Heart right ventricle (tissue), 16 donors: ENCODE measurements at regions not wholly inside any gene's neighbourhood (a gene's known extent, or its start where the extent isn't known, plus 50 kb on each side); places are given as distances from the start of the nearest gene placed in this dataset.

ENCODE experiments used
- ATAC-seq, 8 donors: fragments of 200-7000 bp; cut with Tn5 transposase; one replicate each; pipeline ENCODE4 v1.9.1; 2020; ENCODE audit warnings: mild to moderate bottlenecking in 8 of 8, moderate library complexity in 8 of 8, moderate number of reproducible peaks in 1 of 8
- DNase-seq, 2 donors: peaks; one replicate each; pipeline ENCODE4 v3.0.0-alpha.2; 2020
- H3K27ac ChIP-seq, 10 donors: fragments of 200-600 bp; sonication (generic) in 2 of 10; one replicate each; pipeline versions ENCODE4 v1.5.0 to v1.8.0; 2020 to 2022; ENCODE audit warnings: mild to moderate bottlenecking in 3 of 10
- H3K27me3 ChIP-seq, 7 donors: fragments of 200-600 bp; one replicate each; pipeline ENCODE4 v1.8.0; 2021 to 2022; ENCODE audit warnings: mild to moderate bottlenecking in 2 of 7
- H3K36me3 ChIP-seq, 9 donors: fragments of 200-600 bp; sonication (generic) in 1 of 9; one replicate each; pipeline versions ENCODE4 v1.5.0 to v1.8.0; 2020 to 2022; ENCODE audit warnings: mild to moderate bottlenecking in 2 of 9
- H3K4me1 ChIP-seq, 9 donors: fragments of 200-600 bp; sonication (generic) in 1 of 9; one replicate each; pipeline versions ENCODE4 v1.5.0 to v1.8.0; 2020 to 2022; ENCODE audit warnings: mild to moderate bottlenecking in 4 of 9
- H3K4me3 ChIP-seq, 10 donors: fragments of 200-600 bp; sonication (generic) in 2 of 10; one replicate each; pipeline versions ENCODE4 v1.5.0 to v1.8.0; 2020 to 2022; ENCODE audit warnings: mild to moderate bottlenecking in 7 of 10, moderate library complexity in 2 of 10
- H3K9me3 ChIP-seq, 11 donors: fragments of 200-600 bp in 10 of 11; sonication (generic) in 2 of 11; one replicate each; pipeline versions ENCODE4 v1.5.0 to v1.8.0; 2013 to 2022; ENCODE audit warnings: mild to moderate bottlenecking in 2 of 11, control low read depth in 1 of 11, moderate library complexity in 1 of 11
- CTCF ChIP-seq, 9 donors: fragments of 200-600 bp; sonication (generic) in 2 of 9; IDR thresholded peaks; one replicate each; pipeline versions ENCODE4 v1.5.0 to v1.8.0; 2021 to 2022; ENCODE audit warnings: antibody characterized with exemption in 9 of 9, mild to moderate bottlenecking in 5 of 9, moderate library complexity in 1 of 9
- WGBS, 2 donors: extraction: QIAGEN DNeasy Blood & Tissue Kit; methylation state at CpG; one replicate each; pipeline ENCODE4 v1.1.7; 2013; ENCODE audit warnings: inconsistent platforms in 1 of 2; 5-methylcytosine and 5-hydroxymethylcytosine counted together
- intact Hi-C, 10 donors: fragments of 100-400 bp; cut with DNase I; formaldehyde crosslinking; loops; one replicate each; pipeline versions ENCODE4 v1.11.1 to v1.14.2; 2022
- donor health status: Arrhythmogenic right ventricular cardiomyopathy.
- donor health status: ischemic (EF 13 %, LVEDD 7.1; RV severe dilation, severe dysfunction).
- donor health status: healthy with polysubstance abuse.
- donor health status: DM: no; HTN: yes; CAD: no.
- donor health status: DM: no; HTN: no; CAD: no.
- donor health status: ischemic (EF 25% LVEDD 6.9; RV normal size, moderate dysfunction).
- donor health status: ischemic (EF 25% LVEDD 5.7; RV mildly dilated, moderate dysfunction).
- donor health status: healthy.
- donor health status: DM: yes; HTN: yes; CAD: no.
- donor health status: Ischemic cardiomyopathy.
- donor health status: ischemic (EF 35%, LVEDD 5.7; RV mildly dilated, moderate dysfunction).
- donor health status: nonischemic (EF 11% LVEDD 7.7; RV severe dilation, severe dysfunction).
- donor health status: DM: yes; HTN: yes; CAD: no.
- donor health status: PGD.
- donor health status: ischemic (EF 29% LVEDD 5.4; RV normal size, mild dysfunction).
- donor health status: nonischemic (EF 23%, LVEDD 6.1; RV moderate dilation, normal function).

- intact Hi-C loops, result loop anchor here in 1 of 10 donors (5.0 kb wide), 1 partner anchor 1516 kb away; the partner anchor contains the start of gene SLC49A4
- Histone ChIP-seq H3K4me1 (peaks cover 0 to 4% (median 0%) of the 10 kb centered on the region in 9 donors), H3K9me3 (no peaks in the 10 kb centered on the region), H3K36me3 (no peaks in the 10 kb centered on the region), H3K27ac (no peak overlapping the region), H3K4me3 (no peak overlapping the region), H3K27me3 (no peaks in the 10 kb centered on the region)
- WGBS, 2 donors, result 96% methylated on average over 3 of the region's 3 CpGs
- TF ChIP-seq CTCF (IDR thresholded peaks at IDR 0.05), result no peak
- ATAC-seq (no peak), DNase-seq (no peak)
These were observed 321.7 kb upstream of the ROPN1 start for GRCh38 chr3:124313621-124314020.

GRCh38 chr3:124315215-124316033, 323.5 kb upstream of the ROPN1 start:
- no peak for DNase-seq
- TF ChIP-seq CTCF (IDR thresholded peaks at IDR 0.05), result no peak
- intact Hi-C loops, result no loop called here
- WGBS, 2 donors, result 83% methylated on average over 9 of the region's 9 CpGs
- no peaks in the 10 kb centered on the region for H3K36me3 ChIP-seq
- no peaks in the 10 kb centered on the region for H3K9me3 ChIP-seq
- H3K27ac ChIP-seq, result no peak overlapping the region
- ATAC-seq, result peak in 1 of 8 donors; percentile 22
- H3K4me3 ChIP-seq, result no peak overlapping the region
- no peaks in the 10 kb centered on the region for H3K27me3 ChIP-seq
- peaks cover 0 to 4% (median 0%) of the 10 kb centered on the region in 9 donors for H3K4me1 ChIP-seq

DNA sequence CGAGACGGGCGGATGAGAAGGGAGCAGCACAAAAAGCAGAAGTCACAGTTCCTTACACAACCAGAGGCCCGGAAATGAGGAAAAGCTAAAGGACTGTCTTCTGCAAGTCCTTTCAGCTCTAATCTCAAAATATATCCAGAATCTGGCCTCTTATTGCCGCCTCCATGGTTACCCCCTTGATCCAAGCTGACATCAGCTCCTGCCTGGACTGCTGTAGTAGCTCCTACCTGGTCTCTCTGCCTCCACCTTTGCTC, 324.0 kb upstream of the ROPN1 start:
- Histone ChIP-seq H3K36me3 (no peaks in the 10 kb centered on the region), H3K27me3 (no peaks in the 10 kb centered on the region), H3K27ac (no peak overlapping the region), H3K9me3 (no peaks in the 10 kb centered on the region), H3K4me3 (no peak overlapping the region), H3K4me1 (peaks cover 0 to 4% (median 0%) of the 10 kb centered on the region in 9 donors)
- 90 to 94% methylated on average over 5 of the region's 5 CpGs for WGBS, 2 donors
- intact Hi-C loops, result no loop called here
- TF ChIP-seq CTCF (IDR thresholded peaks at IDR 0.05), result no peak
- ATAC-seq (no peak), DNase-seq (no peak)

DNA sequence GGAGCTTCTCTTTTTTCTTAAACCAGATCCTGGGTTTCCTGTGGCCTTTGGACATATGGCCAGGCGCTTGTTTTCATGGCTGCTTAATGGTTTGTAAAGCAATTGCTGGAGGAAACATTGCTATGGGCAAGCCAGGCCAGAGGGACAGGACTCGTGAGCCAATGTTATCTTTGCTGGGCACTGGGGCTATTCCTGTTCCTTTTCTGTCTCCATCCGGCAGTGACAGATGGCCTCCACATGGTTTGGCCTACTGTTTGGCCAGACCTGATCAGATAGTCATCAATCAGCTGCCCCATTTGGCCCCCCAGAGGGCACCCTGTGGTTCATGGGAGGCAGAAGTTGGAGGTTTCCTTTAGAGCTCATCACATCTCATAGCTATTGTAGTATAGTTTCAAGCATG, 326.1 kb upstream of the ROPN1 start:
- ATAC-seq (no peak), DNase-seq (no peak)
- H3K4me1 ChIP-seq, result peaks cover 0 to 4% (median 0%) of the 10 kb centered on the region in 9 donors

More for the DNA sequence above, 326.1 kb upstream of the ROPN1 start:
- H3K27ac ChIP-seq, result no peak overlapping the region
- H3K36me3 ChIP-seq, result no peaks in the 10 kb centered on the region
- no peaks in the 10 kb centered on the region for H3K9me3 ChIP-seq
- H3K4me3 ChIP-seq, result no peak overlapping the region
- WGBS, 2 donors, result 85 to 89% methylated on average over 3 of the region's 3 CpGs
- H3K27me3 ChIP-seq, result no peaks in the 10 kb centered on the region
- TF ChIP-seq CTCF (IDR thresholded peaks at IDR 0.05), result no peak
- intact Hi-C loops, result no loop called here
